NAMALWA (cell line): ENCODE measurements at regions not wholly inside any gene's neighbourhood (a gene's known extent, or its start where the extent isn't known, plus 50 kb on each side); places are given as distances from the start of the nearest gene placed in this dataset.
"Not testable (repeated sequence)": the region's sequence is repeated elsewhere in the genome, so short reads cannot be mapped to it uniquely, and the experiment has no call there.

Experiments
- DNase-seq: peaks from one replicate; pipeline ENCODE4 v3.0.0-alpha.2; 2015; ENCODE audit warnings: low spot score

DNA sequence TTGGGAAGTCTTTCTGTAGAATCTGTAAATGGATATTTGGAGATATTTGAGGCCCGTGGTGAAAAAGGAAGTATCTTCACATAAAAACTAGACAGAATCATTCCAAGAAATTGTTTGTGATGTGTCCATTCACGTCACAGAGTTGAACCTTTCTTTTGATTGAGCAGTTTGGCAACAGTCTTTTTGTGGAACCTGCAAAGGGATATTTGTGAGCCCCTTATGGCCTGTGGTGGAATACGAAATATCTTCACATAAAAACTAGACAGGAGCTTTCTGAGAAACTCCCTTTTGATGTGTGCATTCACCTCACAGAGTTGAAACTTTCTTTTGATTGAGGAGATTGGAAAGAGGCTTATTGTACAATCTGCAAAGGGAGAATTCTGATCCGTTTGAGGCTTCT, 2980.4 kb downstream of the TUBA3C start:
- DNase-seq: not testable (repeated sequence)

DNA sequence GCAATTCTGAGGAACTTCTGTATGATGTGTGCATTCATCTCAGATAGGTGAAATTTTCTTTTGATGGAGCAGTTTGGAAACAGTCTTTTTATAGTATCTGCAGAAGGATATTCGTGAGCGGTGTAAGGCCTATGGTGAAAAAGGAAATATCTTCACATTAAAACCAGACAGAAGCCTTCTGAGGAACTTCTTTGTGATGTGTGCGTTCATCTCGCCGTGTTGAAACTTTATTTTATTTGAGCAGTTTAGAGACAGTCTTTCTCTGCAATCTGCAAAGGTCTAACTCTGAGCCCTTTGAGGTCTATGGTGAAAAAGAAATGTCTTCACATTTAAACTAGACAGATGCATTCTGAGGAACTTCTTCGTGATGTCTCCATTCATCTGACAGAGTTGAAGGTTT, 3021.0 kb downstream of the TUBA3C start:
- not testable (repeated sequence) for DNase-seq

DNA sequence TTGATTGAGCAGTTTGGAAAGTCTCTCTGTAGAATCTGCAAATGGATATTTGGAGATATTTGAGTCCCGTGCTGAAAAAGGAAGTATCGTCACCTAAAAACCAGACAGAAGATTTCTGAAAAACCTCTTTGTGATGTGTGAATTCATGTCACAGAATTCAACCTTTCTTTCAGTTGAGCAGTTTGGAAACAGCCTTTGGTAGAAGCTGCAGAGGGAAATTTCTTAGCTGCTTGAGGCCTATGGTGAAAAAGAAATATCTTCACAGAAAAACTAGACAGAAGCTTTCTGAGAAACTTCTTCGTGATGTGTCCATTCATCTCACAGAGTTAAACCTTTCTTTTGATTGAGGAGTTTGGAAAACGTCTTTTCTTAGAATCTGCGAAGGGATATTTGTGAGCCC, 3022.7 kb downstream of the TUBA3C start:
- not testable (repeated sequence) for DNase-seq

DNA sequence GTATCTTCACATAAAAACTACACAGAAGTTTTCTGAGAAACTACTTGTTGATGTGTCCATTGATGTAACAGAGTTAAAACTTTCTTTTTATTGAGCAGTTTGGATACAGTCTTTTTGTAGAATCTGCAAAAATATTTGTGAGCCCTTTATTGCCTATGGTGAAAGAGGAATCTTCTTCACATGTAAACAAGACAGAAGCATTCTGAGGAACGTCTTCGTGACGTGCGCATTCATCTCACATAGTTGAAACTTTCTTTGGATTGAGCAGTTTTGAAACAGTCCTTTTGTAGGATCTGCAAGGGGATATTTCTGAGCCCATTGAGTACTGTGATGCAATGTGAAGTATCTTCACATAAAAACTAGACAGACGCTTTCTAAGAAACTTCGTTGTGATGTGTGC, 3023.6 kb downstream of the TUBA3C start:
- DNase-seq: not testable (repeated sequence)

DNA sequence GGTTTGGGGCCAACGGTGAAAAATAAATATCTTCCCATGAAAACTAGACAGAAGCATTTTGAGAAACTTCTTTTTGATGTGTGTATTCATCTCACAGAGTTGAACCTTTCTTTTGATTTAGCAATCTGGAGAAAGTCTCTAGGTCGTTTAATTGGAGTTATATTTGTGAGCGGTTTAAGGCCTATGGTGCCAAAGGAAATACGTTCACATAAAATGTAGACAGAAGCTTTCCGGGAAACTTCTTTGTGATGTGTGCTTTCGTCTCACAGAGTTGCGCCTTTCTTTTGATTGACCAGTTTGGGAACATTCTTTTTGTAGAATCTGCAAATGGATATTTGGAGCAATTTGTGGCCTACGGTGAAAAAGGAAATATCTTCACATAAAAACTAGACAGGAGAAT, 3028.8 kb downstream of the TUBA3C start:
- not testable (repeated sequence) for DNase-seq

DNA sequence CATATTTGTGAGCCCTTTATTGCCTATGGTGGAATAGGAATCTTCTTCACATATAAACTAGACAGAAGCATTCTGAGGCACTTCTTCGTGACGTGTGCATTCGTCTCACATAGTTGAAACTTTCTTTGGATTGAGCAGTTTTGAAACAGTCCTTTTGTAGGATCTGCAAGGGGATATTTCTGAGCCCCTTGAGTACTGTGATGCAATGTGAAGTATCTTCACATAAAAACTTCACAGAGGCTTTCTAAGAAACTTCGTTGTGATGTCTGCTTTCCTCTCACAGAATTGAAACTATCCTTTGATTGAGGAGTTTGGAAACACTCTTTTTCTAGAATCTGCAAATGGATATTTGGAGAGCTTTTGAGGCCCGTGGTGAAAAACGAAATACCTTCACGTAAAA, 3030.3 kb downstream of the TUBA3C start:
- not testable (repeated sequence) for DNase-seq

DNA sequence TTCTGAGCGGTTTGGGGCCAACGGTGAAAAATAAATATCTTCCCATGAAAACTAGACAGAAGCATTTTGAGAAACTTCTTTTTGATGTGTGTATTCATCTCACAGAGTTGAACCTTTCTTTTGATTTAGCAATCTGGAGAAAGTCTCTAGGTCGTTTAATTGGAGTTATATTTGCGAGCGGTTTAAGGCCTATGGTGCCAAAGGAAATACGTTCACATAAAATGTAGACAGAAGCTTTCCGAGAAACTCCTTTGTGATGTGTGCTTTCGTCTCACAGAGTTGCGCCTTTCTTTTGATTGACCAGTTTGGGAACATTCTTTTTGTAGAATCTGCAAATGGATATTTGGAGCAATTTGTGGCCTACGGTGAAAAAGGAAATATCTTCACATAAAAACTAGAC, 3032.2 kb downstream of the TUBA3C start:
- DNase-seq: not testable (repeated sequence)

DNA sequence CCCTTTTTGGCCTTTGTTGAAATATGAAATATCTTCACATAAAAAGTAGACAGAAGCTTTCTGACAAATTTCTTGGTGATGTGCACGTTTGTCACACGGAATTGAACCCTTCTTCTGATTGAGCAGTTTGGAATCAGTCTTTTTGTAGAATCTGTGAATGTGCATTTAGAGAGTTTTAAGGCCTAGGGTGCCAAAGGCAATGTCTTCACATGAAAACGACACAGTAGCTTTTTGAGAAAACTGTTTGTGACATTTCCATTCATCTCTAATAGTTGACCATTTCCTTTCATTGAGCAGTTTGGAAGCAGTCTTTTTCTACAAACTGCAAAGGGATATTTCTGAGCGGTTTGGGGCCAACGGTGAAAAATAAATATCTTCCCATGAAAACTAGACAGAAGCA, 3036.0 kb downstream of the TUBA3C start:
- not testable (repeated sequence) for DNase-seq

DNA sequence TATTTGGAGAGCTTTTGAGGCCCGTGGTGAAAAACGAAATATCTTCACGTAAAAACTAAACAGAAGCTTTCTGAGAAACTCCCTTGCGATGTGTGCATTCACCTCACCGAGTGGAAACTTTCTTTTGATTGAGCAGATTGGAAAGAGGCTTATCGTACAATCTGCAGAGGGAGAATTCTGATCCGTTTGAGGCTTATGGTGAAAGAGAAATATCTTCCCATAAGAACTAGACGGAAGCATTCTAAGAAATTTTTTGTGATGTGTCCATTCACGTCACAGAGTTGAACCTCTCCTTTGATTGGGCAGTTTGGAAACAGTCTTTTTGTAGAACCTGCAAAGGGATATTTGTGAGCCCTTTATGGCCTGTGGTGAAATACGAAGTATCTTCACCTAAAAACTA, 3040.3 kb downstream of the TUBA3C start:
- DNase-seq: not testable (repeated sequence)

DNA sequence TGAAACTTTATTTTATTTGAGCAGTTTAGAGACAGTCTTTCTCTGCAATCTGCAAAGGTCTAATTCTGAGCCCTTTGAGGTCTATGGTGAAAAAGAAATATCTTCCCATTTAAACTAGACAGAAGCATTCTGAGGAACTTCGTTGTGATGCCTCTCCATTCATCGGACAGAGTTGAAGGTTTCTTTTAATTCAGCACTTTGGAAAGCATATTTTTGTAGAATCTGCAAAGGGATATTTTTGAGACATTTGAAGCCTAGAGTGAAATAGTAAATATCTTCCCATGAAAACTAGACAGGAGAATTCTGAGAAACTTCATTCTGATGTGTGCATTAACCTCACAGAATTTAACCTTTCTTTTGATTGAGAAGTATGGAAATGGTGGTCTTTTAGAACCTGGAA, 3044.8 kb downstream of the TUBA3C start:
- DNase-seq: not testable (repeated sequence)

DNA sequence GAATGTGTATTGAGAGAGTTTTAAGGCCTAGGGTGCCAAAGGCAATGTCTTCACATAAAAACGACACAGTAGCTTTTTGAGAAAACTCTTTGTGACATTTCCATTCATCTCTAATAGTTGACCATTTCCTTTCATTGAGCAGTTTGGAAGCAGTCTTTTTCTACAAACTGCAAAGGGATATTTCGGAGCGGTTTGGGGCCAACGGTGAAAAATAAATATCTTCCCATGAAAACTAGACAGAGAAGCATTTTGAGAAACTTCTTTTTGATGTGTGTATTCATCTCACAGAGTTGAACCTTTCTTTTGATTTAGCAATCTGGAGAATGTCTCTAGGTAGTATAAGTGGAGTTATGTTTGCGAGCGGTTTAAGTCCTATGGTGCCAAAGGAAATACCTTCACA, 3052.9 kb downstream of the TUBA3C start:
- DNase-seq: not testable (repeated sequence)

DNA sequence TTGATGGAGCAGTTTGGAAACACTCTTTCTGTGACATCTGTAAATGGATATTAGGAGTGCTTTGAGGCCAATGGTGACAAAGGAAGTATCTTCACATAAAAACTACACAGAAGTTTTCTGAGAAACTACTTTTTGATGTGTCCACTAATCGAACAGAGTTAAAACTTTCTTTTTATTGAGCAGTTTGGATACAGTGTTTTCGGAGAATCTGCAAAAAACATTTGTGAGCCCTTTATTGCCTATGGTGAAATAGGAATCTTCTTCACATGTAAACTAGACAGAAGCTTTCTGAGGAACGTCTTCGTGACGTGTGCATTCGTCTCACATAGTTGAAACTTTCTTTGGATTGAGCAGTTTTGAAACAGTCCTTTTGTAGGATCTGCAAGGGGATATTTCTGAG, 3068.2 kb downstream of the TUBA3C start:
- DNase-seq: peak; percentile 2
